ENCODE measurements at regions not wholly inside any gene's neighbourhood (a gene's known extent, or its start where the extent isn't known, plus 50 kb on each side); places are given as distances from the start of the nearest gene placed in this dataset.

DNA sequence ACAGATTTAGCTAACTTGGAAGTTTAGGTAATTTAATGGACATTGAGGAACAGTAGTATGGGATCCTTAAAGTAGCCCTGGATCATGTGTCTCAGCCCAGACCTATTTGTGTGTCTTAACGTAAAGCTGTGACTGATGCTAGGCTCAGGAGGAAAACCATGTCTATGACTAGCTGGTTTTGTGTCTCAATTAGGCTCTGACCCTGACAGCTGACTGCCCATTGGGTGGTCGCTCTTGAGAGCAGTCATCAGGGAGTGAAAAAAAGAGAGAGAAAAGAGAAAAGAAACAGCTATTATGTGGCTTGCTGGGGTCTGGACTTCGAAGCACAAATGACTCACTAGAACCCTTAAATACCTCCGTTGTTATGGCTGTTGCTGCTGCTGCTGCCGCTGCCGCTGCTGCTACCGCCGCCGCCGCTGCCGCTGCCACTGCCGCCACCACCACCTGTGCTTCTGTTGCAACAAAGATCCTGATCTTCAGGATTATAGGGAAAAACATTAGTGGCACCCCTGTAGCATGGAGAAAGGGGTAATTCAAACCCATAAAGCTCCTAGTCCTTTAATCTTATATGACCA lies 70.7 kb downstream of the GSPT2 start:
- H3K27me3 ChIP-seq = no peaks in the 10 kb centered on the region
- H3K27ac ChIP-seq = no peak overlapping the region
- no peak overlapping the region for H3K4me3 ChIP-seq
- H3K4me1 ChIP-seq = no peaks in the 10 kb centered on the region
- intact Hi-C loops (cut with DNase I) = no loop called here
- TF ChIP-seq, protein P1, sequence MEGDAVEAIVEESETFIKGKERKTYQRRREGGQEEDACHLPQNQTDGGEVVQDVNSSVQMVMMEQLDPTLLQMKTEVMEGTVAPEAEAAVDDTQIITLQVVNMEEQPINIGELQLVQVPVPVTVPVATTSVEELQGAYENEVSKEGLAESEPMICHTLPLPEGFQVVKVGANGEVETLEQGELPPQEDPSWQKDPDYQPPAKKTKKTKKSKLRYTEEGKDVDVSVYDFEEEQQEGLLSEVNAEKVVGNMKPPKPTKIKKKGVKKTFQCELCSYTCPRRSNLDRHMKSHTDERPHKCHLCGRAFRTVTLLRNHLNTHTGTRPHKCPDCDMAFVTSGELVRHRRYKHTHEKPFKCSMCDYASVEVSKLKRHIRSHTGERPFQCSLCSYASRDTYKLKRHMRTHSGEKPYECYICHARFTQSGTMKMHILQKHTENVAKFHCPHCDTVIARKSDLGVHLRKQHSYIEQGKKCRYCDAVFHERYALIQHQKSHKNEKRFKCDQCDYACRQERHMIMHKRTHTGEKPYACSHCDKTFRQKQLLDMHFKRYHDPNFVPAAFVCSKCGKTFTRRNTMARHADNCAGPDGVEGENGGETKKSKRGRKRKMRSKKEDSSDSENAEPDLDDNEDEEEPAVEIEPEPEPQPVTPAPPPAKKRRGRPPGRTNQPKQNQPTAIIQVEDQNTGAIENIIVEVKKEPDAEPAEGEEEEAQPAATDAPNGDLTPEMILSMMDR (IDR thresholded peaks at IDR 0.05) = no peak
- TF ChIP-seq POLR2AphosphoS5 (IDR thresholded peaks at IDR 0.05) (no peak), EP300 (IDR thresholded peaks at IDR 0.05) (no peak), POLR2A (IDR thresholded peaks at IDR 0.05) (no peak)
- DNase-seq = no peak
- WGBS, 2 donors = 93 to 98% methylated on average over 12 of the region's 12 CpGs
- no peaks in the 10 kb centered on the region for H3K9me3 ChIP-seq
- H3K36me3 ChIP-seq = no peaks in the 10 kb centered on the region

DNA sequence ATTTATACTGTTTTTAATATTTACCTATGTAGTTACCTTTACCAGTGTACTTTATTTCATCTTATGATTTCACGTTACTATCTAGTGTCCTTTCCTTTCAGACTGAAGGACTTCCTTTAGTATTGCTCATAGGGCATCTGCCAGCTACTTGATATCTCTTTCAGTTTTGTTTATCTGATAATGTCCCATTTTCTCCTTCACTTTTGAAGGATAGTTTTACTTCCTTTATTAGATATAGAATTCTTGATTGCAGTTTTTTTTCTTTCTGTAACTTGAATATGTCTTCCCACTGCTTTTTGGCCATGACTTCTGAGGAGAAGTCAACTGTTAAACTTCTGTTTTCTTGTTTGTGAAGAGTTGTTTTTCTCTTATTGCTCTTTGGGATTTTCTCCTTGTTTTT lies 69.4 kb upstream of the MAGED1 start:
- no peak overlapping the region for H3K4me3 ChIP-seq
- WGBS, 2 donors = 22 to 45% methylated on average over 1 of the region's 1 CpG
- no peaks in the 10 kb centered on the region for H3K4me1 ChIP-seq
- H3K36me3 ChIP-seq = no peaks in the 10 kb centered on the region
- TF ChIP-seq, protein P1 (IDR thresholded peaks at IDR 0.05) = no peak
- no peak for TF ChIP-seq POLR2AphosphoS5 (IDR thresholded peaks at IDR 0.05)
- no peak for TF ChIP-seq POLR2A (IDR thresholded peaks at IDR 0.05)
- no peak for TF ChIP-seq EP300 (IDR thresholded peaks at IDR 0.05)
- H3K27ac ChIP-seq = no peak overlapping the region
- H3K27me3 ChIP-seq = no peaks in the 10 kb centered on the region
- intact Hi-C loops (cut with DNase I) = no loop called here
- no peaks in the 10 kb centered on the region for H3K9me3 ChIP-seq
- no peak for DNase-seq

DNA sequence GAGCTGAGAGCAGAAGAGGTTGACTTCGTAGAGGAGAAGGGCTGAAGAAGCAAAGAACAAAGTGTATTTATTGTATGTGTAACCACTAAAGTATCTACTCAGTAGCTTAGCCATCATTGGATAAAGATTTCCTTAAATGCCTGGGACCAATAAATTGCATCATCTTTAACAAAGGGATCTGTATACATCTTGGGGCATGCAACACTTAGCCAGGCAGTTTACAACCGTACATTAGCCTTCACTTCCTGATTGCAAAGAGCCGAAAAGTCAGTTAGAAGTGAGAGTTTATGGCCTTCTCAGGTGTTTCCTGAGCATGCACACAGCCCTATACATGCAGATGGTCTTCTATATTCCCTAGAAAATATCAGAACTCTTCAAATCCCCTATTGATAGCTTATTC lies 68.0 kb upstream of the MAGED1 start:
- intact Hi-C loops (cut with DNase I) = no loop called here
- Histone ChIP-seq H3K4me3 (no peak overlapping the region), H3K27me3 (no peaks in the 10 kb centered on the region), H3K27ac (no peak overlapping the region), H3K36me3 (no peaks in the 10 kb centered on the region), H3K9me3 (no peaks in the 10 kb centered on the region), H3K4me1 (no peaks in the 10 kb centered on the region)
- no peak for DNase-seq
- WGBS, 2 donors = 10 to 44% methylated on average over 3 of the region's 3 CpGs
- TF ChIP-seq, protein P1 (IDR thresholded peaks at IDR 0.05) = no peak
- no peak for TF ChIP-seq POLR2AphosphoS5 (IDR thresholded peaks at IDR 0.05)
- no peak for TF ChIP-seq POLR2A (IDR thresholded peaks at IDR 0.05)
- TF ChIP-seq EP300 (IDR thresholded peaks at IDR 0.05) = no peak

DNA sequence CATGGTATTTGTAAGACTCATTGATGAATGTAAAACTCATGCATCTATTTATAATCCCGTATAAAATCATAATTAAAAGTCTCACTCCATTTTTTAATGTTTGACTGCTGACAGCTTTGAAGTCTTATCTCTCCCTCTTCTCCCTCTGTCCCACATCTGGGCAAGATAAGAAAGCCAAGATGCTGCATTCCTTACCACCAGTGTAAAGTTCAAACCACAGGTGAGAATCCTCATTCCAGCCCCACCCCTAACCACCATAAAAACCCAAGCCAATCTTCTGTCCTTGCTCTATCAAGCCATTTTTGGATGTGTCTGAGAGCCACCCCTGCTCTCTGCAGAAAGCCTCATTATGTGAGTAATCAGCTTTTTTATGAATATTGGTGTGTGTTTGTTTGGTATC lies 59.3 kb upstream of the MAGED1 start:
- no peak overlapping the region for H3K4me3 ChIP-seq
- no peak for DNase-seq
- no peak overlapping the region for H3K27ac ChIP-seq
- intact Hi-C loops (cut with DNase I) = no loop called here
- no peaks in the 10 kb centered on the region for H3K36me3 ChIP-seq
- H3K27me3 ChIP-seq = no peaks in the 10 kb centered on the region
- peaks cover 0 to 19% (median 2%) of the 10 kb centered on the region in 4 donors for H3K4me1 ChIP-seq
- TF ChIP-seq, protein P1 (IDR thresholded peaks at IDR 0.05) = no peak
- TF ChIP-seq EP300 (IDR thresholded peaks at IDR 0.05) = no peak
- TF ChIP-seq POLR2AphosphoS5 (IDR thresholded peaks at IDR 0.05) = no peak
- no peak for TF ChIP-seq POLR2A (IDR thresholded peaks at IDR 0.05)
- H3K9me3 ChIP-seq = no peaks in the 10 kb centered on the region
- 18 to 61% methylated on average over 1 of the region's 1 CpG for WGBS, 2 donors

DNA sequence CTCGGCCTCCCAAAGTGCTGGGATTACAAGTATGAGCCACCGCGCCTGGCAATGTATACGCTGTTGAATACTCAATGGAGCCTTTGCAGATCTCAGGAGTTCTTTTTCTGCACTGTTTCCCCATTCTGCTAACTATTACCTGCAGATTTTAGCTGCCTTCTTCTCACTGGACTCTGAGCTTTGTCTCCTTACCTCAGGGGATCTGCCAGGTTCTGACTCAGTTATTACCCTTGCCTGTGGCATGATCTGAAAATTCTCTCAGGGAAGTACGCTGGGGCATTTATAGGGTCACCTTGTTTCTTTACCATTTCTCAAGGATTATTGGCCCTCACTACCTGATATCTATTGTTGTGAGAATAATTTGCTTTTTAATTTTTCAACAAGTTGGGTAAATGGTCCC lies 56.6 kb upstream of the MAGED1 start:
- DNase-seq = no peak
- H3K27ac ChIP-seq = no peak overlapping the region
- peaks cover 0 to 20% (median 2%) of the 10 kb centered on the region in 4 donors for H3K4me1 ChIP-seq
- WGBS, 2 donors = 59 to 87% methylated on average over 5 of the region's 5 CpGs
- intact Hi-C loops (cut with DNase I) = no loop called here
- no peak for TF ChIP-seq POLR2A (IDR thresholded peaks at IDR 0.05)
- TF ChIP-seq, protein P1 (IDR thresholded peaks at IDR 0.05) = no peak
- no peak for TF ChIP-seq POLR2AphosphoS5 (IDR thresholded peaks at IDR 0.05)
- TF ChIP-seq EP300 (IDR thresholded peaks at IDR 0.05) = no peak
- H3K4me3 ChIP-seq = no peak overlapping the region
- no peaks in the 10 kb centered on the region for H3K9me3 ChIP-seq
- no peaks in the 10 kb centered on the region for H3K27me3 ChIP-seq
- no peaks in the 10 kb centered on the region for H3K36me3 ChIP-seq
